ENCODE measurements at regions not wholly inside any gene's neighbourhood (a gene's known extent, or its start where the extent isn't known, plus 50 kb on each side); places are given as distances from the start of the nearest gene placed in this dataset.

- no peak for TF ChIP-seq CTCF (IDR thresholded peaks at IDR 0.05)
- no peak for TF ChIP-seq POLR2A (IDR thresholded peaks at IDR 0.05)
Measured at GRCh38 chr6:144647971-144648651, 363.0 kb downstream of the UTRN start.
